Keratinocyte (primary cell): ENCODE measurements at regions not wholly inside any gene's neighbourhood (a gene's known extent, or its start where the extent isn't known, plus 50 kb on each side); places are given as distances from the start of the nearest gene placed in this dataset.

Experiments used
- DNase-seq: peaks from one replicate; pipeline ENCODE4 v3.0.0-alpha.2; 2011; ENCODE audit warnings: low read depth, missing footprints, low spot score
- FAIRE-seq: peaks from 2 replicates; lab custom pipeline; 2011; peaks lifted over from hg19 to GRCh38; lab: Jason Lieb, UNC
- H2AFZ ChIP-seq: 2 replicates; pipeline ENCODE4 v1.6.0; 2012; ENCODE audit warnings: low read length, control low read depth, inconsistent platforms; ENCODE audit not compliant: control insufficient read depth
- H3K27ac ChIP-seq: 2 replicates; pipeline ENCODE4 v1.5.1; 2011; ENCODE audit warnings: low read length; ENCODE audit not compliant: control insufficient read depth, insufficient read depth
- H3K27me3 ChIP-seq: 3 replicates; pipeline ENCODE4 v1.6.0; 2011; ENCODE audit warnings: low read length; ENCODE audit not compliant: control insufficient read depth, insufficient read depth; ENCODE audit errors: extremely low read depth
- H3K36me3 ChIP-seq, 2 experiments: 2 replicates in 1 of 2; 3 replicates in 1 of 2; pipeline ENCODE4 v1.5.1; 2011; ENCODE audit warnings: low read length in 2 of 2, mild to moderate bottlenecking in 1 of 2; ENCODE audit not compliant: control insufficient read depth in 2 of 2, insufficient read depth in 2 of 2; ENCODE audit errors: extremely low read depth in 1 of 2
- H3K4me1 ChIP-seq: 3 replicates; pipeline ENCODE4 v1.5.1; 2011; ENCODE audit warnings: low read length; ENCODE audit not compliant: control insufficient read depth, insufficient read depth; ENCODE audit errors: extremely low read depth
- H3K4me2 ChIP-seq: 3 replicates; pipeline ENCODE4 v1.6.0; 2011; ENCODE audit warnings: low read depth, low read length; ENCODE audit not compliant: control insufficient read depth, insufficient read depth; ENCODE audit errors: extremely low read depth
- H3K4me3 ChIP-seq, 3 experiments: fragments of 200-600 bp in 1 of 3; sonication (generic) in 1 of 3; 2 replicates in 2 of 3; 3 replicates in 1 of 3; pipeline ENCODE4 v1.5.1; 2011 to 2016; ENCODE audit warnings: low read length in 3 of 3, mild to moderate bottlenecking in 3 of 3, control low read depth in 2 of 3, inconsistent platforms in 1 of 3, low read depth in 1 of 3, mixed read lengths in 1 of 3, mixed run types in 1 of 3, moderate library complexity in 1 of 3; ENCODE audit not compliant: control insufficient read depth in 2 of 3, insufficient read depth in 2 of 3; ENCODE audit errors: extremely low read depth in 1 of 3
- H3K79me2 ChIP-seq: 2 replicates; pipeline ENCODE4 v1.6.0; 2012; ENCODE audit warnings: low read length; ENCODE audit not compliant: control insufficient read depth, insufficient read depth
- H3K9ac ChIP-seq: 3 replicates; pipeline ENCODE4 v1.6.0; 2011; ENCODE audit warnings: low read length; ENCODE audit not compliant: control insufficient read depth, insufficient read depth; ENCODE audit errors: extremely low read depth
- H3K9me1 ChIP-seq: 3 replicates; pipeline ENCODE4 v1.6.0; 2011; ENCODE audit warnings: low read length; ENCODE audit not compliant: control insufficient read depth, insufficient read depth; ENCODE audit errors: extremely low read depth
- H3K9me3 ChIP-seq: 2 replicates; pipeline ENCODE4 v1.5.1; 2012; ENCODE audit warnings: low read depth, low read length; ENCODE audit not compliant: control insufficient read depth
- H4K20me1 ChIP-seq: 3 replicates; pipeline ENCODE4 v1.6.0; 2011; ENCODE audit warnings: low read length; ENCODE audit not compliant: control insufficient read depth, insufficient read depth; ENCODE audit errors: extremely low read depth
- CTCF ChIP-seq, 3 experiments: IDR thresholded peaks in 1 of 3; conservative IDR thresholded peaks in 1 of 3; optimal IDR thresholded peaks in 1 of 3; 2 replicates in 2 of 3; 3 replicates in 1 of 3; pipeline versions ENCODE3 to v1.5.1; 2011; ENCODE audit warnings: low read length in 3 of 3, mild to moderate bottlenecking in 3 of 3, moderate library complexity in 2 of 3, control low read depth in 1 of 3, inconsistent platforms in 1 of 3; ENCODE audit not compliant: insufficient read depth in 2 of 3; ENCODE audit errors: extremely low read depth in 1 of 3
- EZH2 ChIP-seq: IDR thresholded peaks from one replicate; pipeline ENCODE4 v1.6.1; 2012; ENCODE audit warnings: inconsistent platforms, mild to moderate bottlenecking, low read length, moderate library complexity
- dilution Hi-C: fragments of 300-500 bp; cut with MboI; formaldehyde crosslinking; loops from one replicate; pipeline ENCODE4 v1.7.0; 2020; ENCODE audit warnings: low sequenced_read_pairs; ENCODE audit not compliant: extremely low pct_ligation_motif_present

GRCh38 chr4:126736133-126736518 lies 896.6 kb upstream of the INTU start:
- no peaks in the 10 kb centered on the region for H4K20me1 ChIP-seq
- H3K9me1 ChIP-seq, result no peaks in the 10 kb centered on the region
- H3K4me3 ChIP-seq, result no peak overlapping the region
- H3K79me2 ChIP-seq, result no peaks in the 10 kb centered on the region
- H3K27ac ChIP-seq, result no peak overlapping the region
- H3K4me2 ChIP-seq, result no peak overlapping the region
- H3K36me3 ChIP-seq, result no peaks in the 10 kb centered on the region
- H3K4me1 ChIP-seq, result no peaks in the 10 kb centered on the region
- FAIRE-seq, result no peak
- no peak for DNase-seq
- H3K9ac ChIP-seq, result no peak overlapping the region
- no peak overlapping the region for H2AFZ ChIP-seq
- TF ChIP-seq CTCF (optimal IDR thresholded peaks at IDR 0.05 in 1 of 3, IDR thresholded peaks at IDR 0.05 in 1 of 3, conservative IDR thresholded peaks at IDR 0.05 in 1 of 3; ENCODE audit: extremely low read depth in 1 of 3, insufficient read depth in 2 of 3, low read length in 3 of 3) (no peak), EZH2 (no peak)
- no peaks in the 10 kb centered on the region for H3K9me3 ChIP-seq
- dilution Hi-C loops, result no loop called here
- H3K27me3 ChIP-seq, result no peaks in the 10 kb centered on the region

DNA sequence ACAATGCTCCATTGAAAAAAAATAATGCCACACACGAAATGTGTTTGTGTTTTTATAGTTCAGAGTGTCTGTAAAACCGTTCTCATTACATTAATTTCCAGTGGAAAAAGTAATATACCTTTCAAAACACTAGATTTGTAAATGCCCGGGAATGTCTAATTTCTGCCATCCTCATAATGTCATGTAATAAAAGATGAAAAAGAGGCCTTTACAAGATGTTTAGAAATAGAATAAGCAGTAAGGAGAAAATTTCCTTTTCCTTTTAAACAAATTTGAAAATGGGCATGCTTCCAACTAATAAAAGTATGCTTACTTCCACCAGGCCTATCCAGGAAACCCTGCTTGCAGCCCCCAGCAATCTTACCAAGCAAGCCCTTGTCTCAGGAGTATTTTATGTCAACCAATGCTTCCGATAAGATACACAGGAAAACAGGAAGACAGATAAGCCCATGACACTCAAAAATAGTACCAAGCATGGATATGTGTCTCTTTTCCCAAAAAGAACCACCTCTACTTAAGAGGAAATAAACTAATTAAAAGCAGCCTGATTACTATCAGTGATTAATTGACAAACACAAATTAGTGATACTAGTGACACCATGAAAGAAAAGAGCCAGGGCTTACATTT lies 894.7 kb upstream of the INTU start:
- Histone ChIP-seq H2AFZ (no peak overlapping the region), H3K9me1 (no peaks in the 10 kb centered on the region), H3K9me3 (no peaks in the 10 kb centered on the region), H3K9ac (no peak overlapping the region), H3K4me2 (no peak overlapping the region), H3K27ac (no peak overlapping the region), H3K4me1 (no peaks in the 10 kb centered on the region), H3K36me3 (no peaks in the 10 kb centered on the region), H3K27me3 (no peaks in the 10 kb centered on the region), H3K79me2 (no peaks in the 10 kb centered on the region), H4K20me1 (no peaks in the 10 kb centered on the region), H3K4me3 (no peak overlapping the region)
- no peak for TF ChIP-seq EZH2
- no peak for TF ChIP-seq CTCF (optimal IDR thresholded peaks at IDR 0.05 in 1 of 3, IDR thresholded peaks at IDR 0.05 in 1 of 3, conservative IDR thresholded peaks at IDR 0.05 in 1 of 3; ENCODE audit: extremely low read depth in 1 of 3, insufficient read depth in 2 of 3, low read length in 3 of 3)
- DNase-seq, result no peak
- no peak for FAIRE-seq
- dilution Hi-C loops, result no loop called here
